ENCODE measurements at regions not wholly inside any gene's neighbourhood (a gene's known extent, or its start where the extent isn't known, plus 50 kb on each side); places are given as distances from the start of the nearest gene placed in this dataset.

DNA sequence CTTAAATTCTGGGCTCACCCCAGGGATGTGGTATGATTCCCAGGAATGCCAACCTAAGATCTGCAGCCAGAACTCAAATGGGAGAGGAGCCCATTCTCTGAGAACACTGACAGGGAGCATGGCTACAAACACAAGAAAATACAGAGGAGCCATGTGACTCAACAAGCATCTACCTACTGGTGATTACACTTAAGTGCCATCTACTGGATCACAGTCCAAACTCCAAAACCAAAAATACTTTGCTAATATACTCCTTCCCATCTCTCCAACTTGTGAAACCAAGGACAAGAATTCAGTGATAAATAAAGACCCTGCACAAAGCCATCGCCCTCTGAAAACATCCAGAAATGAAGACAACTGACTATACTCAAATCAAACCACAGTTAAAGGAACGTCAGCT, 116.9 kb downstream of the NR4A2 start:
- no peak overlapping the region for H3K27ac Mint-ChIP-seq
- H3K4me2 ChIP-seq (ENCODE audit: insufficient read depth, insufficient read length, low read length): no peak overlapping the region
- no peak overlapping the region for H3K9ac ChIP-seq (ENCODE audit: extremely low read depth, insufficient read length, low read length)
- no peak overlapping the region for H3K14ac ChIP-seq (ENCODE audit: insufficient read depth, low read length)
- H4K20me1 ChIP-seq (ENCODE audit: control insufficient read depth, insufficient read depth, insufficient read length): no peaks in the 10 kb centered on the region
- no peak overlapping the region for H2AK5ac ChIP-seq (ENCODE audit: insufficient read length, low read length)
- no peak overlapping the region for H3K18ac ChIP-seq (ENCODE audit: insufficient read length, low read depth, low read length)
- no peaks in the 10 kb centered on the region; the same call in 1 of the 2 replicates for H3K4me1 ChIP-seq (ENCODE audit: insufficient read depth, low read length)
- no peaks in the 10 kb centered on the region for H3K79me2 ChIP-seq (ENCODE audit: insufficient read depth, low read length)
- no peaks in the 10 kb centered on the region for H3K9me3 ChIP-seq (ENCODE audit: control insufficient read depth, low read depth, low read length)
- no peaks in the 10 kb centered on the region for H3K79me1 ChIP-seq (ENCODE audit: insufficient read depth, low read depth, low read length, poor library complexity, severe bottlenecking)
- H3K23ac ChIP-seq (ENCODE audit: insufficient read length, low read depth, low read length): no peak overlapping the region
- peaks cover 2 to 3% of the 10 kb centered on the region in 2 experiments; a peak in 1 of 5 replicates for H3K9me3 Mint-ChIP-seq
- no peak overlapping the region for H4K5ac ChIP-seq (ENCODE audit: insufficient read length, low read depth, low read length)
- no peak overlapping the region for H2BK5ac ChIP-seq (ENCODE audit: insufficient read length, low read length)
- no peak overlapping the region for H2BK12ac ChIP-seq (ENCODE audit: insufficient read length, low read depth, low read length)
- no peaks in the 10 kb centered on the region for H3K23me2 ChIP-seq (ENCODE audit: insufficient read length, low read depth, low read length, poor library complexity, severe bottlenecking)
- H3K56ac ChIP-seq (ENCODE audit: insufficient read length, low read depth, low read length): no peak overlapping the region
- H3K27me3 ChIP-seq (ENCODE audit: insufficient read depth, low read length): no peaks in the 10 kb centered on the region; the same call in 1 of the 2 replicates
- WGBS (ENCODE audit: extremely low coverage, insufficient read length, low lambda C conversion rate): no CpG with 5 or more reads among the region's 2 CpGs
- no peak overlapping the region for H2AFZ ChIP-seq (ENCODE audit: low read length)
- H4K8ac ChIP-seq (replicated peaks; ENCODE audit: insufficient read length, low read depth, low read length): no peak overlapping the region
- H3K4me3 Mint-ChIP-seq: no peak overlapping the region
- H3K27ac ChIP-seq (ENCODE audit: insufficient read length, low read depth, low read length): no peak overlapping the region
- no peak overlapping the region for H3T11ph ChIP-seq (ENCODE audit: low read length)
- H3K4ac ChIP-seq (ENCODE audit: low read depth, low read length): no peak overlapping the region
- no peak for DNase-seq
- no peak overlapping the region for H2BK120ac ChIP-seq (ENCODE audit: low read depth, low read length, poor library complexity, severe bottlenecking)
- peaks cover 17 to 18% of the 10 kb centered on the region in 2 experiments for H3K4me1 Mint-ChIP-seq
- no peak overlapping the region for H2BK15ac ChIP-seq (ENCODE audit: low read depth, low read length)
- peaks cover 4% of the 10 kb centered on the region in 3 experiments; a peak in 5 of 7 replicates for H3K36me3 Mint-ChIP-seq (ENCODE audit: insufficient read depth in 1 of 3, low read depth in 3 of 3)
- H3K27me3 Mint-ChIP-seq (ENCODE audit: low read depth): no peaks in the 10 kb centered on the region
- H2BK20ac ChIP-seq (ENCODE audit: low read depth, low read length, poor library complexity, severe bottlenecking): no peak overlapping the region
- no peak overlapping the region for H4K91ac ChIP-seq (ENCODE audit: insufficient read length, low read depth, low read length)
- TF ChIP-seq, protein P1, sequence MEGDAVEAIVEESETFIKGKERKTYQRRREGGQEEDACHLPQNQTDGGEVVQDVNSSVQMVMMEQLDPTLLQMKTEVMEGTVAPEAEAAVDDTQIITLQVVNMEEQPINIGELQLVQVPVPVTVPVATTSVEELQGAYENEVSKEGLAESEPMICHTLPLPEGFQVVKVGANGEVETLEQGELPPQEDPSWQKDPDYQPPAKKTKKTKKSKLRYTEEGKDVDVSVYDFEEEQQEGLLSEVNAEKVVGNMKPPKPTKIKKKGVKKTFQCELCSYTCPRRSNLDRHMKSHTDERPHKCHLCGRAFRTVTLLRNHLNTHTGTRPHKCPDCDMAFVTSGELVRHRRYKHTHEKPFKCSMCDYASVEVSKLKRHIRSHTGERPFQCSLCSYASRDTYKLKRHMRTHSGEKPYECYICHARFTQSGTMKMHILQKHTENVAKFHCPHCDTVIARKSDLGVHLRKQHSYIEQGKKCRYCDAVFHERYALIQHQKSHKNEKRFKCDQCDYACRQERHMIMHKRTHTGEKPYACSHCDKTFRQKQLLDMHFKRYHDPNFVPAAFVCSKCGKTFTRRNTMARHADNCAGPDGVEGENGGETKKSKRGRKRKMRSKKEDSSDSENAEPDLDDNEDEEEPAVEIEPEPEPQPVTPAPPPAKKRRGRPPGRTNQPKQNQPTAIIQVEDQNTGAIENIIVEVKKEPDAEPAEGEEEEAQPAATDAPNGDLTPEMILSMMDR (conservative IDR thresholded peaks at IDR 0.05): no peak

Measured in H9 (cell line).